ENCODE measurements at regions not wholly inside any gene's neighbourhood (a gene's known extent, or its start where the extent isn't known, plus 50 kb on each side); places are given as distances from the start of the nearest gene placed in this dataset.
A peak's percentile ranks its signal among the peaks of the same experiment; 100 is the strongest.

- TF ChIP-seq CTCF (IDR thresholded peaks at IDR 0.05; ENCODE audit: poor library complexity, severe bottlenecking): no peak
- DNase-seq (ENCODE audit: low spot score) (no peak), ATAC-seq (ENCODE audit: low read depth) (peak; percentile 93)
- peak overlapping the region; percentile 69 for H3K27ac ChIP-seq (ENCODE audit: poor library complexity, severe bottlenecking)
- no peaks in the 10 kb centered on the region for H3K9me3 ChIP-seq (ENCODE audit: severe bottlenecking)
- peaks cover 18% of the 10 kb centered on the region for H3K4me1 ChIP-seq (ENCODE audit: insufficient read depth, poor library complexity, severe bottlenecking)
- no peaks in the 10 kb centered on the region for H3K27me3 ChIP-seq (ENCODE audit: insufficient read depth, poor library complexity, severe bottlenecking)
- no peak overlapping the region for H3K4me3 ChIP-seq (ENCODE audit: severe bottlenecking)
- no peaks in the 10 kb centered on the region for H3K36me3 ChIP-seq (ENCODE audit: low read depth)
Observed at GRCh38 chr6:132054525-132054924, 103.4 kb upstream of the CCN2 start.

- Histone ChIP-seq H3K36me3 (ENCODE audit: low read depth) (no peaks in the 10 kb centered on the region), H3K27me3 (ENCODE audit: insufficient read depth, poor library complexity, severe bottlenecking) (no peaks in the 10 kb centered on the region), H3K9me3 (ENCODE audit: severe bottlenecking) (no peaks in the 10 kb centered on the region), H3K4me3 (ENCODE audit: severe bottlenecking) (no peak overlapping the region), H3K27ac (ENCODE audit: poor library complexity, severe bottlenecking) (peak overlapping the region; percentile 69), H3K4me1 (ENCODE audit: insufficient read depth, poor library complexity, severe bottlenecking) (peaks cover 18% of the 10 kb centered on the region)
- DNase-seq (ENCODE audit: low spot score): no peak
- TF ChIP-seq CTCF (IDR thresholded peaks at IDR 0.05; ENCODE audit: poor library complexity, severe bottlenecking): no peak
- peak; percentile 70 for ATAC-seq (ENCODE audit: low read depth)
Observed at GRCh38 chr6:132053511-132053910, 102.3 kb upstream of the CCN2 start.

- H3K4me1 ChIP-seq (ENCODE audit: insufficient read depth, poor library complexity, severe bottlenecking): peaks cover 18% of the 10 kb centered on the region
- peaks cover 2% of the 10 kb centered on the region for H3K9me3 ChIP-seq (ENCODE audit: severe bottlenecking)
- ATAC-seq (ENCODE audit: low read depth) (no peak), DNase-seq (ENCODE audit: low spot score) (no peak)
- no peak for TF ChIP-seq CTCF (IDR thresholded peaks at IDR 0.05; ENCODE audit: poor library complexity, severe bottlenecking)
- no peak overlapping the region for H3K4me3 ChIP-seq (ENCODE audit: severe bottlenecking)
- H3K27me3 ChIP-seq (ENCODE audit: insufficient read depth, poor library complexity, severe bottlenecking): no peaks in the 10 kb centered on the region
- no peak overlapping the region for H3K27ac ChIP-seq (ENCODE audit: poor library complexity, severe bottlenecking)
- H3K36me3 ChIP-seq (ENCODE audit: low read depth): no peaks in the 10 kb centered on the region
Observed at GRCh38 chr6:132052096-132052495, 100.9 kb upstream of the CCN2 start.

- no peak for ATAC-seq (ENCODE audit: low read depth)
- Histone ChIP-seq H3K4me3 (ENCODE audit: severe bottlenecking) (no peak overlapping the region), H3K36me3 (ENCODE audit: low read depth) (no peaks in the 10 kb centered on the region)
Observed at GRCh38 chr6:132045877-132046276, 94.7 kb upstream of the CCN2 start.

More at GRCh38 chr6:132045877-132046276, 94.7 kb upstream of the CCN2 start:
- no peak for DNase-seq (ENCODE audit: low spot score)
- Histone ChIP-seq H3K9me3 (ENCODE audit: severe bottlenecking) (peaks cover 2% of the 10 kb centered on the region), H3K27ac (ENCODE audit: poor library complexity, severe bottlenecking) (no peak overlapping the region), H3K4me1 (ENCODE audit: insufficient read depth, poor library complexity, severe bottlenecking) (no peaks in the 10 kb centered on the region), H3K27me3 (ENCODE audit: insufficient read depth, poor library complexity, severe bottlenecking) (no peaks in the 10 kb centered on the region)
- TF ChIP-seq CTCF (IDR thresholded peaks at IDR 0.05; ENCODE audit: poor library complexity, severe bottlenecking): no peak

All from RWPE2 (cell line).